Cerebellar nuclear complex (tissue), 1 donor: ENCODE measurements at regions not wholly inside any gene's neighbourhood (a gene's known extent, or its start where the extent isn't known, plus 50 kb on each side); places are given as distances from the start of the nearest gene placed in this dataset.

ENCODE experiments used
- DNase-seq, 2 experiments: peaks; one replicate each; lab custom pipeline; 2025; lab: John Stamatoyannopoulos, UW

GRCh38 chr3:116640109-116640508, 69.5 kb upstream of the TUSC7 start:
- DNase-seq = no peak

- DNase-seq = no peak
These were observed 66.6 kb upstream of the TUSC7 start for GRCh38 chr3:116643001-116643400.

- no peak for DNase-seq
These were observed 61.6 kb upstream of the TUSC7 start for GRCh38 chr3:116647996-116648395.
